IMR-90 (cell line): ENCODE measurements at regions not wholly inside any gene's neighbourhood (a gene's known extent, or its start where the extent isn't known, plus 50 kb on each side); places are given as distances from the start of the nearest gene placed in this dataset.
"Not testable (repeated sequence)": the region's sequence is repeated elsewhere in the genome, so short reads cannot be mapped to it uniquely, and the experiment has no call there.

Source experiments
- ATAC-seq: fragments of 200-7000 bp; cut with Tn5 transposase; 2 replicates; pipeline ENCODE4 v1.9.1; 2020; ENCODE audit warnings: low read depth, mild to moderate bottlenecking, moderate library complexity
- BruUV-seq: library from RNA; stranded (reverse); fragments of 400-500 nt; replicated peaks from 2 replicates; lab custom pipeline; 2021; lab: Mats Ljungman, UMichigan
- CTCF ChIA-PET: fragments of 300-600 bp; formaldehyde crosslinking; extraction: SDS; loops from one replicate; lab custom pipeline; 2021; ENCODE audit warnings: antibody characterized with exemption; lab: Yijun Ruan, JAX
- POLR2A ChIA-PET: fragments of 300-600 bp; sonication (Branson Sonifier 250); formaldehyde crosslinking; loops from one replicate; lab custom pipeline; 2022; ENCODE audit warnings: antibody characterized with exemption; ENCODE audit not compliant: unreplicated experiment; lab: Charles Lee
- DNase-seq: peaks from one replicate; pipeline ENCODE4 v3.0.0; 2013
- H2AFZ ChIP-seq: replicated peaks from 2 replicates; pipeline ENCODE3; 2013; ENCODE audit warnings: low read length, mild to moderate bottlenecking; ENCODE audit not compliant: poor library complexity
- H2AK5ac ChIP-seq: 2 replicates; pipeline ENCODE4 v1.6.1; 2013; ENCODE audit warnings: low read depth, low read length, inconsistent platforms
- H2AK9ac ChIP-seq: replicated peaks from 2 replicates; pipeline ENCODE3; 2013; ENCODE audit warnings: mild to moderate bottlenecking, low read depth, low read length, moderate library complexity; ENCODE audit not compliant: poor library complexity
- H2BK120ac ChIP-seq: 2 replicates; pipeline ENCODE4 v1.6.1; 2013; ENCODE audit warnings: low read depth, low read length, inconsistent platforms
- H2BK15ac ChIP-seq: 3 replicates; pipeline ENCODE4 v1.6.1; 2013; ENCODE audit warnings: low read depth, low read length, inconsistent platforms
- H2BK20ac ChIP-seq: 2 replicates; pipeline ENCODE4 v1.6.1; 2013; ENCODE audit warnings: low read depth, mild to moderate bottlenecking, inconsistent platforms, low read length, moderate library complexity
- H2BK5ac ChIP-seq: 2 replicates; pipeline ENCODE4 v1.6.1; 2013; ENCODE audit warnings: mild to moderate bottlenecking, low read depth, low read length, inconsistent platforms; ENCODE audit not compliant: poor library complexity, severe bottlenecking
- H3K14ac ChIP-seq: replicated peaks from 2 replicates; pipeline ENCODE4 v1.6.1; 2013; ENCODE audit warnings: low read depth, low read length, inconsistent platforms
- H3K18ac ChIP-seq: 2 replicates; pipeline ENCODE4 v1.6.1; 2013; ENCODE audit warnings: low read depth, low read length, control low read depth
- H3K23ac ChIP-seq: 2 replicates; pipeline ENCODE4 v1.6.1; 2013; ENCODE audit warnings: low read depth, low read length, inconsistent platforms
- H3K27ac ChIP-seq: 2 replicates; pipeline ENCODE4 v1.5.1; 2013; ENCODE audit warnings: mild to moderate bottlenecking, control low read depth, low read length; ENCODE audit not compliant: insufficient read depth
- H3K27me3 ChIP-seq: 2 replicates; pipeline ENCODE4 v1.6.1; 2013; ENCODE audit warnings: low read length; ENCODE audit not compliant: control insufficient read depth, insufficient read depth
- H3K36me3 ChIP-seq: 2 replicates; pipeline ENCODE4 v1.6.1; 2013; ENCODE audit warnings: low read length, mixed read lengths; ENCODE audit not compliant: control insufficient read depth, insufficient read depth
- H3K4ac ChIP-seq: 2 replicates; pipeline ENCODE4 v1.6.1; 2013; ENCODE audit warnings: low read depth, low read length, inconsistent platforms
- H3K4me1 ChIP-seq: 2 replicates; pipeline ENCODE4 v1.6.1; 2013; ENCODE audit warnings: low read length, mixed read lengths; ENCODE audit not compliant: control insufficient read depth, insufficient read depth
- H3K4me2 ChIP-seq: 2 replicates; pipeline ENCODE4 v1.6.1; 2013; ENCODE audit warnings: low read depth, mild to moderate bottlenecking, control low read depth, low read length, moderate library complexity
- H3K4me3 ChIP-seq: 2 replicates; pipeline ENCODE4 v1.5.1; 2013; ENCODE audit warnings: low read depth, mild to moderate bottlenecking, control low read depth, low read length, moderate library complexity; ENCODE audit not compliant: insufficient read depth
- H3K56ac ChIP-seq: 2 replicates; pipeline ENCODE4 v1.6.1; 2013; ENCODE audit warnings: low read length, inconsistent platforms; ENCODE audit not compliant: insufficient read depth; ENCODE audit errors: extremely low read depth
- H3K79me1 ChIP-seq, 2 experiments: 2 replicates each; pipeline ENCODE4 v1.6.1; 2013; ENCODE audit warnings: low read length in 2 of 2, inconsistent platforms in 1 of 2, low read depth in 1 of 2
- H3K9ac ChIP-seq: 2 replicates; pipeline ENCODE4 v1.6.1; 2013; ENCODE audit warnings: low read depth, low read length, control low read depth
- H3K9me1 ChIP-seq: 2 replicates; pipeline ENCODE4 v1.6.1; 2013; ENCODE audit warnings: low read length, inconsistent platforms; ENCODE audit not compliant: insufficient read depth
- H3K9me3 ChIP-seq: 2 replicates; pipeline ENCODE4 v1.6.1; 2013; ENCODE audit warnings: low read length; ENCODE audit not compliant: control insufficient read depth, insufficient read depth
- H4K20me1 ChIP-seq: 2 replicates; pipeline ENCODE4 v1.6.1; 2013; ENCODE audit warnings: low read length, inconsistent platforms; ENCODE audit not compliant: insufficient read depth
- H4K5ac ChIP-seq: 2 replicates; pipeline ENCODE4 v1.6.1; 2013; ENCODE audit warnings: mild to moderate bottlenecking, low read depth, low read length, control low read depth
- H4K8ac ChIP-seq, 2 experiments: 2 replicates each; pipeline ENCODE4 v1.6.1; 2013; ENCODE audit warnings: low read depth in 2 of 2, low read length in 2 of 2, control low read depth in 1 of 2, inconsistent platforms in 1 of 2
- H4K91ac ChIP-seq: 2 replicates; pipeline ENCODE4 v1.6.1; 2013; ENCODE audit warnings: low read depth, low read length, inconsistent platforms; ENCODE audit not compliant: insufficient read depth
- BHLHE40 ChIP-seq: fragments of 150-350 bp; IDR thresholded peaks from 2 replicates; pipeline ENCODE4 v1.6.1; 2016; ENCODE audit warnings: mild to moderate bottlenecking, low read depth, low read length
- CTCF ChIP-seq: conservative IDR thresholded peaks from 2 replicates; pipeline ENCODE4 v1.5.1; 2012; ENCODE audit warnings: mild to moderate bottlenecking, low read depth, low read length, improper control_type of control experiment
- MAFK ChIP-seq: IDR thresholded peaks from 2 replicates; pipeline ENCODE4 v1.6.1; 2012; ENCODE audit warnings: low read depth, low read length, improper control_type of control experiment
- MAZ ChIP-seq: IDR thresholded peaks from 2 replicates; pipeline ENCODE4 v1.6.1; 2012; ENCODE audit warnings: low read depth, mild to moderate bottlenecking, low read length, improper control_type of control experiment, moderate library complexity, borderline replicate concordance
- MXI1 ChIP-seq: IDR thresholded peaks from 2 replicates; pipeline ENCODE4 v1.6.1; 2012; ENCODE audit warnings: low read depth, mild to moderate bottlenecking, low read length, moderate library complexity, borderline replicate concordance
- WGBS, 2 experiments: methylation state at CpG; one replicate each; pipeline versions ENCODE4 v1.1.5 to v1.1.7; 2013; ENCODE audit warnings: missing lambda C conversion rate in 2 of 2; ENCODE audit not compliant: insufficient read length in 1 of 2; ENCODE audit errors: extremely low coverage in 2 of 2; 5-methylcytosine and 5-hydroxymethylcytosine counted together
- dilution Hi-C: fragments of 300-500 bp; cut with HindIII; formaldehyde crosslinking; loops from one replicate; pipeline ENCODE4 v1.14.3; 2018; ENCODE audit warnings: low sequenced_read_pairs; ENCODE audit not compliant: unreplicated experiment
- in situ Hi-C: fragments of 300-500 bp; cut with MboI; formaldehyde crosslinking; loops from 3 replicates; pipeline ENCODE4 v1.14.3; 2019; ENCODE audit warnings: low sequenced_read_pairs, inconsistent platforms, mixed read lengths
- intact Hi-C: fragments of 100-400 bp; cut with micrococcal nuclease; formaldehyde crosslinking; loops from 2 replicates; pipeline ENCODE4 v1.10.0; 2022

- H2BK15ac ChIP-seq: no peak overlapping the region
- no peaks in the 10 kb centered on the region for H3K36me3 ChIP-seq
- no peak overlapping the region for H2BK120ac ChIP-seq
- dilution Hi-C loops: no loop called here
- no peak overlapping the region for H3K18ac ChIP-seq
- no peak overlapping the region for H3K9ac ChIP-seq
- H2AFZ ChIP-seq: no peak overlapping the region
- ATAC-seq: no peak
- TF ChIP-seq CTCF (no peak), MXI1 (no peak), MAFK (no peak), MAZ (no peak), BHLHE40 (no peak)
- H4K5ac ChIP-seq: no peak overlapping the region
- 0 out of 2 replicates have a peak, but pooled peaks cover 1% of the 10 kb centered on the region for H3K9me1 ChIP-seq
- H4K8ac ChIP-seq: no peak overlapping the region
- H2BK20ac ChIP-seq: no peak overlapping the region
- CTCF ChIA-PET: no interaction called here
- no peaks in the 10 kb centered on the region for H3K4me1 ChIP-seq
- no peak overlapping the region for H2AK5ac ChIP-seq
- DNase-seq: no peak
- H2BK5ac ChIP-seq: no peak overlapping the region
- no peak overlapping the region for H3K4me3 ChIP-seq
- intact Hi-C loops: loop anchor here (5.0 kb wide), 1 partner anchor 106 kb away; no protein-coding TSS in a partner anchor
- no peak overlapping the region for H2AK9ac ChIP-seq
- no peak overlapping the region for H3K56ac ChIP-seq
- H4K20me1 ChIP-seq: no peaks in the 10 kb centered on the region
- no peak overlapping the region for H4K91ac ChIP-seq
- H3K27ac ChIP-seq: no peak overlapping the region
- BruUV-seq: no TSS peak
- H3K79me1 ChIP-seq: no peaks in the 10 kb centered on the region
- no peak overlapping the region for H3K14ac ChIP-seq
- no peaks in the 10 kb centered on the region for H3K9me3 ChIP-seq
- no peaks in the 10 kb centered on the region for H3K27me3 ChIP-seq
- H3K4ac ChIP-seq: no peak overlapping the region
- no peak overlapping the region for H3K23ac ChIP-seq
- POLR2A ChIA-PET: no interaction called here
- no peak overlapping the region for H3K4me2 ChIP-seq
- in situ Hi-C loops: no loop called here
Measured at GRCh38 chr1:199247891-199248290, 609.1 kb downstream of the PTPRC start.

- dilution Hi-C loops, H2BK120ac ChIP-seq, H3K79me1 ChIP-seq, H3K36me3 ChIP-seq, H3K9ac ChIP-seq, H3K4me2 ChIP-seq, H3K4me3 ChIP-seq, H3K14ac ChIP-seq, in situ Hi-C loops, H3K9me3 ChIP-seq, H4K20me1 ChIP-seq, BruUV-seq, CTCF ChIA-PET, POLR2A ChIA-PET, H2BK5ac ChIP-seq, H2AK9ac ChIP-seq, ATAC-seq, intact Hi-C loops, H3K18ac ChIP-seq, H3K4ac ChIP-seq, H3K4me1 ChIP-seq, H3K27me3 ChIP-seq, H4K8ac ChIP-seq, H3K9me1 ChIP-seq, DNase-seq, H3K27ac ChIP-seq, H2BK20ac ChIP-seq, H4K5ac ChIP-seq, H3K23ac ChIP-seq, H2AFZ ChIP-seq, H3K56ac ChIP-seq, H2AK5ac ChIP-seq, H4K91ac ChIP-seq, H2BK15ac ChIP-seq: not testable (repeated sequence)
- no CpG with 5 or more reads among the region's 1 CpG for WGBS, 2 experiments
Measured at GRCh38 chr1:199254040-199254439, 615.2 kb downstream of the PTPRC start.
